CD4-positive, alpha-beta T cell treated with Interleukin-12 subunit alpha and Interleukin-12 subunit beta, for 1 hour (primary cell): ENCODE measurements at regions not wholly inside any gene's neighbourhood (a gene's known extent, or its start where the extent isn't known, plus 50 kb on each side); places are given as distances from the start of the nearest gene placed in this dataset.

Experiments used
- DNase-seq: peaks from one replicate; pipeline ENCODE4 v3.0.0-alpha.2; 2020

GRCh38 chr22:27129266-27129665, 471.9 kb downstream of the MIAT start:
- DNase-seq = no peak

GRCh38 chr22:27130906-27131305, 473.5 kb downstream of the MIAT start:
- no peak for DNase-seq

- DNase-seq = no peak
Measured at GRCh38 chr22:27131346-27131745, 474.0 kb downstream of the MIAT start.

GRCh38 chr22:27132400-27132799, 475.0 kb downstream of the MIAT start:
- no peak for DNase-seq

GRCh38 chr22:27133019-27133431, 475.6 kb downstream of the MIAT start:
- DNase-seq = no peak

- DNase-seq = no peak
Measured at GRCh38 chr22:27133681-27134314, 476.4 kb downstream of the MIAT start.

GRCh38 chr22:27134315-27134701, 476.9 kb downstream of the MIAT start:
- DNase-seq = no peak

DNA sequence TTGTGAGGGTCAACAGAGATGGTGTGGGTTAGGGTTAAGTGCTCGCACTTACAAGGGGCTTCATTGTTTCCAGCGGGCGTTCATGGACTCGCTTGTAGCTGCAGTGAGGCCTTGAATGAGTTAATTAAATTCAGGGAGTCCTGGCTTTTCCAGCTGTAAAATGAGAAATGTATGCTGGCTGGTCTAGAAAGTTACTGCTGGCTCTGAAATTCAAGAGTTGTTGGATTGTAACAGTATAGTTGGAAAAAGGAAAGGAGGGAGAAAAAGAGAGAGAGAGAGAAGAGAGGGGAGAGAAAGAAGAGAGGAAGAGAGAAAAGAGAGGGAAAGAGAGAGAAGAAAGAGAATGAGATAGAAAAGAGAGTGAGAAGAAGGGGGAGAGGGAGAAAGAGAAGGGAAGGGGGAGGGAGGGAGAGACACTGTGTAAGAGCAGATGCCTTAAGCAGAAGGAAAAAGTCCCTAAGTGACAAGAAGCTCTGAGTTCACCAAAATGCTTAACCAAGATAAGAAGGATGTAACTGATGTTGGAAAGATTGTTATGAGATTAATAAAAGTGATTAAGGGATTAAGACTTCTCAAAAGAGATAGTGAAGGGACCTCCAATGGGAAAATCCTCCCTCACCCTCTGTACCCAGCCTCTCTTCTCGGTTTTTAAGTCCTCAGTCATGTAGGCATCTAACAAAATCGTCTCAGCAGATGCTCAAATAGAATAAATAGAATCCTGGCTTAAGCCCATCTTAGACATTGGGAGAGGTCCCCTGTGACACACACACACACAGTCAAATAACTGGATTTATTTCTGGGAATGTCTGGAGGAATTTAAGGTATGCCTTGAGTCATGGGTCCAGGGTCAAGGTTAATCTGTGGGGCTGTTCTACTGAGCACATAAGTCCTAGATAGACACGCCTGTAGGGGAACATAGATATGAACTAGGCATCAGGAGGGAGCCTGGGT, 477.9 kb downstream of the MIAT start:
- no peak for DNase-seq

GRCh38 chr22:27136596-27136995, 479.2 kb downstream of the MIAT start:
- no peak for DNase-seq

- no peak for DNase-seq
Measured at GRCh38 chr22:27137871-27138337, 480.5 kb downstream of the MIAT start.

GRCh38 chr22:27138471-27138870, 481.1 kb downstream of the MIAT start:
- no peak for DNase-seq

DNA sequence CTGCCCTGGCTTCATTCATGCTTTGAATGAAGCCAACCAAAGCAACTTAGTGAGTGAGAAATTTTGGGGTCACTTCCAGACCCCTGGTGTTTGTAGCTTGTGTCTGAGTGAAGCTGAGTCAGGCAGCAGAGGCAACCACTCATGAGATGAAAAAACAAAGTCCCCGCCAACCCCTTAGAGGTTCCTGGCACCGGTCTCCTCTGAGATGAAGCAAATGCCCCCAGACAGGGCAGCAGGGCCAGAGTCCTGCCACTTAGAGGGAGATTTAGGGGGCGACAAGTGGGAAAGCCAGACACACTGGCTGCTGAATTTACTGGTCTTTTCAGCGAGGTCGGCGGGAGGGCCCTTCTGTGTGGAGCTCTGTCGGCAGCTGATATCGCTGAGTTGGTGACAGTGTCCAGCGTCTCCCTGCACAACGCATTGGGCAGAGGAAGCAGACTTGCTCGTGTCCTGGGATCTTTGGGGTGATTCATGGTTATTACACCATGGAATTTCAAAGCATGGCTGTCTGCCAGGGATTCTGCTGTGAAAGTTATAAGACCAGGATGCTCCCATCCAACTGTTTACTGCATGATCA, 482.6 kb downstream of the MIAT start:
- no peak for DNase-seq

GRCh38 chr22:27142286-27142685, 484.9 kb downstream of the MIAT start:
- no peak for DNase-seq

- DNase-seq = no peak
Measured at GRCh38 chr22:27144321-27144720, 486.9 kb downstream of the MIAT start.

GRCh38 chr22:27146866-27147633, 489.7 kb downstream of the MIAT start:
- DNase-seq = no peak

GRCh38 chr22:27148055-27148454, 490.7 kb downstream of the MIAT start:
- no peak for DNase-seq

DNA sequence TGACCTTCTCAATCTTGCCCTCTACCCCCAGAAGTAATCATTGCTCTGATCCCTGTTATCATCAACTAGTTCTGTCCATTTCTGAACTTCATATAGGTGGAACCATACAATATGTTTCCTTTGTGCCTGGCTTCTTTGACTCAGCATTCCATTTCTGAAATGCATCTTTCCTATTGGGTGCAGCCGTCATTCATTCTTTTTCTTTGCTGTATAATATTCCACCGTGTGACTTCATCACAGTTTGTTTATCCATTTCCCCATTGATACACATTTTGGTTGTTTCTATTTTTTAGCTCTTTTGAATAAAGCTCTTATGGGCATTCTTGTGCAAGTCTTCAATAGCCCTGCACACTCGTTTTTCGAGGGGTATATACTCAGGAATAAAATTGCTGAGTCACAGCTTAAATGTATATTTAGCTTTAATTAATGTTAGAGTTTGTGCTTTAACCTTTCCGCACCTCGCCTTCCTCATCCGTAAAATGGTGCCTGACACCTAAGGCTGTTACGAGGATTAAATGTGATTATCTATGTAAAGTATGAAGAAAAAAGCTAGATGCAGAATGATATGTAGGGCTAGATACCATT, 491.6 kb downstream of the MIAT start:
- no peak for DNase-seq

- DNase-seq = no peak
Measured at GRCh38 chr22:27149921-27150543, 492.6 kb downstream of the MIAT start.

DNA sequence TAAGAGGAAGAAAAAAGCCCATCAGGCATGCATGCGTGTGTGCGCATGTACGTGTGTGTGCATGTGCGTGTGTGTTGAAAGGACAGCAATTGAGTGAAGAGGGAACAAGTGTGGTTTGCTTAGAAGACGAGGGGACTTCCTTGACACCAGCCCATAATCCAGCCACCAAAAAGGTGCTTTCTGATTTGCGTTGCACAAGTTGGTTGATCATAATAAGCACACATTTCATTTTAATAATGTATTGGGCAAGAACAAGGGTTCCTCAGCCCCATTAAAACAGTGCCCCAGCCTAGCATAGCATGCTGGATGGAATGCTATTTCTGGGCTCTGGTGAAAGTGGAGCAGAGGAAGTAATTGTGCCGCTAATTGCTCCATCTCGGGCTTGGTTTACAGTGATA, 493.2 kb downstream of the MIAT start:
- peak; percentile 11 for DNase-seq

GRCh38 chr22:27151407-27151806, 494.0 kb downstream of the MIAT start:
- DNase-seq = no peak

DNA sequence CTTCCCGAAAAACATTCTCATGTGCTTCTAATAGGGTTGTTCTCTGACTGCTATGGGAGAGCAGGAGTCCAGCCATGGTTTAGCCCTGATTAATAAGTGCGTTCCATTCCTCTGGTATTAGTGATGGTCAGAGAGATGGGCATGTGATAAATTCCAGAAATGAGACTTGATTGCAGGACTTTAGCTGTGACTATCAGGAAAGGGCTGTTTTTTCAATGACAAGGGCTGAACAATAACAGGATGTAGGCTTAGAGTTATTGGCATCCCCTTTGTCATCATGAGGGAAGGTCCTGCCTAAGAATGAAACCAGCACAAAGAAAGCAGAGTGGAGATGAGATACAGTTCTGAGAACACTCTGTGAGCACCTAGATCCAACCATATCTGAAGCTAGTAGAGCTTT, 494.6 kb downstream of the MIAT start:
- no peak for DNase-seq

DNA sequence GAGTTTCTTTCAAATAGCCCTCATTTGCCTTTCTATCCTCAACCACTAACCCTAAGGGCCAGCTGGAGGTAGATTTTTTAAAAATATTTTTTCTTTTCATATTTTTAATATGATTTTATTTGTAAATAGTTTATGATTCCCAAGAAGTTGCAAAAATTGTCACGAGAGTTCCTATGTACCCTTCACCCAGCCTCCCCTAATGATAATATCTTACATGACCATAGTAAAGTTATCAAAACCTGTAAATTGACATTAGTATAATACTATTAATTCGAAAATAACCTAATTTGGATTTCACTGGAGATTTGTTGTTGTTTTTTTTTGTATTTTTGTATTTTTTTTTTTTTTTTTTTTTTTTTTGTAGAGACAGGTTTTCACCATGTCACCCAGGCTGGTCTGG, 495.5 kb downstream of the MIAT start:
- DNase-seq = no peak
